IMR-90 (cell line): ENCODE measurements at regions not wholly inside any gene's neighbourhood (a gene's known extent, or its start where the extent isn't known, plus 50 kb on each side); places are given as distances from the start of the nearest gene placed in this dataset.

ENCODE experiments used
- ATAC-seq: fragments of 200-7000 bp; cut with Tn5 transposase; 2 replicates; pipeline ENCODE4 v1.9.1; 2020; ENCODE audit warnings: low read depth, mild to moderate bottlenecking, moderate library complexity
- BruUV-seq: library from RNA; stranded (reverse); fragments of 400-500 nt; replicated peaks from 2 replicates; lab custom pipeline; 2021; lab: Mats Ljungman, UMichigan
- CTCF ChIA-PET: fragments of 300-600 bp; formaldehyde crosslinking; extraction: SDS; loops from one replicate; lab custom pipeline; 2021; ENCODE audit warnings: antibody characterized with exemption; lab: Yijun Ruan, JAX
- POLR2A ChIA-PET: fragments of 300-600 bp; sonication (Branson Sonifier 250); formaldehyde crosslinking; loops from one replicate; lab custom pipeline; 2022; ENCODE audit warnings: antibody characterized with exemption; ENCODE audit not compliant: unreplicated experiment; lab: Charles Lee
- DNase-seq: peaks from one replicate; pipeline ENCODE4 v3.0.0; 2013
- H2AFZ ChIP-seq: replicated peaks from 2 replicates; pipeline ENCODE3; 2013; ENCODE audit warnings: low read length, mild to moderate bottlenecking; ENCODE audit not compliant: poor library complexity
- H2AK5ac ChIP-seq: 2 replicates; pipeline ENCODE4 v1.6.1; 2013; ENCODE audit warnings: low read depth, low read length, inconsistent platforms
- H2AK9ac ChIP-seq: replicated peaks from 2 replicates; pipeline ENCODE3; 2013; ENCODE audit warnings: mild to moderate bottlenecking, low read depth, low read length, moderate library complexity; ENCODE audit not compliant: poor library complexity
- H2BK120ac ChIP-seq: 2 replicates; pipeline ENCODE4 v1.6.1; 2013; ENCODE audit warnings: low read depth, low read length, inconsistent platforms
- H2BK15ac ChIP-seq: 3 replicates; pipeline ENCODE4 v1.6.1; 2013; ENCODE audit warnings: low read depth, low read length, inconsistent platforms
- H2BK20ac ChIP-seq: 2 replicates; pipeline ENCODE4 v1.6.1; 2013; ENCODE audit warnings: low read depth, mild to moderate bottlenecking, inconsistent platforms, low read length, moderate library complexity
- H2BK5ac ChIP-seq: 2 replicates; pipeline ENCODE4 v1.6.1; 2013; ENCODE audit warnings: mild to moderate bottlenecking, low read depth, low read length, inconsistent platforms; ENCODE audit not compliant: poor library complexity, severe bottlenecking
- H3K14ac ChIP-seq: replicated peaks from 2 replicates; pipeline ENCODE4 v1.6.1; 2013; ENCODE audit warnings: low read depth, low read length, inconsistent platforms
- H3K18ac ChIP-seq: 2 replicates; pipeline ENCODE4 v1.6.1; 2013; ENCODE audit warnings: low read depth, low read length, control low read depth
- H3K23ac ChIP-seq: 2 replicates; pipeline ENCODE4 v1.6.1; 2013; ENCODE audit warnings: low read depth, low read length, inconsistent platforms
- H3K27ac ChIP-seq: 2 replicates; pipeline ENCODE4 v1.5.1; 2013; ENCODE audit warnings: mild to moderate bottlenecking, control low read depth, low read length; ENCODE audit not compliant: insufficient read depth
- H3K27me3 ChIP-seq: 2 replicates; pipeline ENCODE4 v1.6.1; 2013; ENCODE audit warnings: low read length; ENCODE audit not compliant: control insufficient read depth, insufficient read depth
- H3K36me3 ChIP-seq: 2 replicates; pipeline ENCODE4 v1.6.1; 2013; ENCODE audit warnings: low read length, mixed read lengths; ENCODE audit not compliant: control insufficient read depth, insufficient read depth
- H3K4ac ChIP-seq: 2 replicates; pipeline ENCODE4 v1.6.1; 2013; ENCODE audit warnings: low read depth, low read length, inconsistent platforms
- H3K4me1 ChIP-seq: 2 replicates; pipeline ENCODE4 v1.6.1; 2013; ENCODE audit warnings: low read length, mixed read lengths; ENCODE audit not compliant: control insufficient read depth, insufficient read depth
- H3K4me2 ChIP-seq: 2 replicates; pipeline ENCODE4 v1.6.1; 2013; ENCODE audit warnings: low read depth, mild to moderate bottlenecking, control low read depth, low read length, moderate library complexity
- H3K4me3 ChIP-seq: 2 replicates; pipeline ENCODE4 v1.5.1; 2013; ENCODE audit warnings: low read depth, mild to moderate bottlenecking, control low read depth, low read length, moderate library complexity; ENCODE audit not compliant: insufficient read depth
- H3K56ac ChIP-seq: 2 replicates; pipeline ENCODE4 v1.6.1; 2013; ENCODE audit warnings: low read length, inconsistent platforms; ENCODE audit not compliant: insufficient read depth; ENCODE audit errors: extremely low read depth
- H3K79me1 ChIP-seq, 2 experiments: 2 replicates each; pipeline ENCODE4 v1.6.1; 2013; ENCODE audit warnings: low read length in 2 of 2, inconsistent platforms in 1 of 2, low read depth in 1 of 2
- H3K9ac ChIP-seq: 2 replicates; pipeline ENCODE4 v1.6.1; 2013; ENCODE audit warnings: low read depth, low read length, control low read depth
- H3K9me1 ChIP-seq: 2 replicates; pipeline ENCODE4 v1.6.1; 2013; ENCODE audit warnings: low read length, inconsistent platforms; ENCODE audit not compliant: insufficient read depth
- H3K9me3 ChIP-seq: 2 replicates; pipeline ENCODE4 v1.6.1; 2013; ENCODE audit warnings: low read length; ENCODE audit not compliant: control insufficient read depth, insufficient read depth
- H4K20me1 ChIP-seq: 2 replicates; pipeline ENCODE4 v1.6.1; 2013; ENCODE audit warnings: low read length, inconsistent platforms; ENCODE audit not compliant: insufficient read depth
- H4K5ac ChIP-seq: 2 replicates; pipeline ENCODE4 v1.6.1; 2013; ENCODE audit warnings: mild to moderate bottlenecking, low read depth, low read length, control low read depth
- H4K8ac ChIP-seq, 2 experiments: 2 replicates each; pipeline ENCODE4 v1.6.1; 2013; ENCODE audit warnings: low read depth in 2 of 2, low read length in 2 of 2, control low read depth in 1 of 2, inconsistent platforms in 1 of 2
- H4K91ac ChIP-seq: 2 replicates; pipeline ENCODE4 v1.6.1; 2013; ENCODE audit warnings: low read depth, low read length, inconsistent platforms; ENCODE audit not compliant: insufficient read depth
- BHLHE40 ChIP-seq: fragments of 150-350 bp; IDR thresholded peaks from 2 replicates; pipeline ENCODE4 v1.6.1; 2016; ENCODE audit warnings: mild to moderate bottlenecking, low read depth, low read length
- CEBPB ChIP-seq: IDR thresholded peaks from 2 replicates; pipeline ENCODE4 v1.6.1; 2012; ENCODE audit warnings: low read depth, low read length, improper control_type of control experiment
- CHD1 ChIP-seq: IDR thresholded peaks from 2 replicates; pipeline ENCODE4 v1.6.1; 2012; ENCODE audit warnings: low read depth, low read length, improper control_type of control experiment
- ELK1 ChIP-seq: fragments of 150-350 bp; IDR thresholded peaks from 2 replicates; pipeline ENCODE4 v1.6.1; 2016; ENCODE audit warnings: low read depth, mild to moderate bottlenecking, low read length, moderate library complexity, borderline replicate concordance
- FOS ChIP-seq: fragments of 150-350 bp; IDR thresholded peaks from 2 replicates; pipeline ENCODE4 v1.6.1; 2016; ENCODE audit warnings: low read depth, low read length
- MAFK ChIP-seq: IDR thresholded peaks from 2 replicates; pipeline ENCODE4 v1.6.1; 2012; ENCODE audit warnings: low read depth, low read length, improper control_type of control experiment
- MAZ ChIP-seq: IDR thresholded peaks from 2 replicates; pipeline ENCODE4 v1.6.1; 2012; ENCODE audit warnings: low read depth, mild to moderate bottlenecking, low read length, improper control_type of control experiment, moderate library complexity, borderline replicate concordance
- MXI1 ChIP-seq: IDR thresholded peaks from 2 replicates; pipeline ENCODE4 v1.6.1; 2012; ENCODE audit warnings: low read depth, mild to moderate bottlenecking, low read length, moderate library complexity, borderline replicate concordance
- NFE2L2 ChIP-seq: fragments of 150-350 bp; IDR thresholded peaks from 2 replicates; pipeline ENCODE4 v1.6.1; 2016; ENCODE audit warnings: low read depth, mild to moderate bottlenecking, low read length
- POLR2A ChIP-seq: IDR thresholded peaks from 2 replicates; pipeline ENCODE4 v1.6.1; 2012; ENCODE audit warnings: mild to moderate bottlenecking, low read depth, low read length
- RAD21 ChIP-seq: IDR thresholded peaks from 2 replicates; pipeline ENCODE4 v1.6.1; 2012; ENCODE audit warnings: low read length, improper control_type of control experiment
- RCOR1 ChIP-seq: IDR thresholded peaks from 2 replicates; pipeline ENCODE4 v1.6.1; 2012; ENCODE audit warnings: mild to moderate bottlenecking, low read length, improper control_type of control experiment; ENCODE audit not compliant: insufficient replicate concordance
- RFX5 ChIP-seq: IDR thresholded peaks from 2 replicates; pipeline ENCODE4 v1.8.0; 2012; ENCODE audit warnings: low read depth, mild to moderate bottlenecking, low read length, moderate library complexity
- SMC3 ChIP-seq: fragments of 150-350 bp; IDR thresholded peaks from 2 replicates; pipeline ENCODE4 v1.6.1; 2016; ENCODE audit warnings: low read depth, mild to moderate bottlenecking, antibody characterized with exemption, low read length, moderate library complexity
- WGBS, 2 experiments: methylation state at CpG; one replicate each; pipeline versions ENCODE4 v1.1.5 to v1.1.7; 2013; ENCODE audit warnings: missing lambda C conversion rate in 2 of 2; ENCODE audit not compliant: insufficient read length in 1 of 2; ENCODE audit errors: extremely low coverage in 2 of 2; 5-methylcytosine and 5-hydroxymethylcytosine counted together
- dilution Hi-C: fragments of 300-500 bp; cut with HindIII; formaldehyde crosslinking; loops from one replicate; pipeline ENCODE4 v1.14.3; 2018; ENCODE audit warnings: low sequenced_read_pairs; ENCODE audit not compliant: unreplicated experiment
- in situ Hi-C: fragments of 300-500 bp; cut with MboI; formaldehyde crosslinking; loops from 3 replicates; pipeline ENCODE4 v1.14.3; 2019; ENCODE audit warnings: low sequenced_read_pairs, inconsistent platforms, mixed read lengths
- intact Hi-C: fragments of 100-400 bp; cut with micrococcal nuclease; formaldehyde crosslinking; loops from 2 replicates; pipeline ENCODE4 v1.10.0; 2022
- TF ChIP-seq, protein P1 (sequence below): fragments of 150-350 bp; IDR thresholded peaks from 2 replicates; pipeline ENCODE4 v1.6.1; 2017; ENCODE audit warnings: mild to moderate bottlenecking, antibody characterized with exemption, low read length, low read depth
- TF ChIP-seq, protein P2 (sequence below): conservative IDR thresholded peaks from 2 replicates; pipeline ENCODE4 v1.5.1; 2012; ENCODE audit warnings: mild to moderate bottlenecking, low read depth, low read length, improper control_type of control experiment

- Histone ChIP-seq H3K36me3 (no peaks in the 10 kb centered on the region), H3K14ac (no peak overlapping the region), H4K91ac (no peak overlapping the region), H3K79me1 (peaks cover 0 to 8% of the 10 kb centered on the region in 2 experiments; a peak in 2 of 4 replicates), H3K27me3 (no peaks in the 10 kb centered on the region), H3K9me3 (peaks cover 2% of the 10 kb centered on the region; the same call in 1 of the 2 replicates), H3K4me1 (peaks cover 5% of the 10 kb centered on the region; the same call in 1 of the 2 replicates), H2BK5ac (no peak overlapping the region), H3K4ac (no peak overlapping the region), H2AFZ (no peak overlapping the region), H2AK9ac (no peak overlapping the region), H2BK120ac (peak overlapping the region; percentile 42), H3K4me2 (no peak overlapping the region), H3K4me3 (no peak overlapping the region), H2AK5ac (no peak overlapping the region), H2BK20ac (no peak overlapping the region), H3K23ac (no peak overlapping the region), H3K18ac (no peak overlapping the region), H4K5ac (no peak overlapping the region), H3K9me1 (peaks cover 8% of the 10 kb centered on the region), H3K9ac (no peak overlapping the region), H3K27ac (no peak overlapping the region), H4K20me1 (no peaks in the 10 kb centered on the region), H2BK15ac (no peak overlapping the region), H3K56ac (no peak overlapping the region), H4K8ac (no peak overlapping the region)
- dilution Hi-C loops, result no loop called here
- ChIA-PET CTCF (interaction anchor here (0.6 kb wide), 1 partner anchor 129 kb away, joined by 3 read pairs; no protein-coding TSS in a partner anchor), POLR2A (no interaction called here)
- in situ Hi-C loops, result loop anchor here (10.0 kb wide), 1 partner anchor 253 kb away; no protein-coding TSS in a partner anchor
- TF ChIP-seq, protein P1, sequence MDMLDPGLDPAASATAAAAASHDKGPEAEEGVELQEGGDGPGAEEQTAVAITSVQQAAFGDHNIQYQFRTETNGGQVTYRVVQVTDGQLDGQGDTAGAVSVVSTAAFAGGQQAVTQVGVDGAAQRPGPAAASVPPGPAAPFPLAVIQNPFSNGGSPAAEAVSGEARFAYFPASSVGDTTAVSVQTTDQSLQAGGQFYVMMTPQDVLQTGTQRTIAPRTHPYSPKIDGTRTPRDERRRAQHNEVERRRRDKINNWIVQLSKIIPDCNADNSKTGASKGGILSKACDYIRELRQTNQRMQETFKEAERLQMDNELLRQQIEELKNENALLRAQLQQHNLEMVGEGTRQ, result no peak
- TF ChIP-seq CEBPB (no peak), MAZ (no peak), SMC3 (no peak), POLR2A (no peak), CHD1 (no peak), ELK1 (no peak), MXI1 (no peak), BHLHE40 (no peak), MAFK (no peak), RFX5 (no peak), FOS (no peak), NFE2L2 (no peak), RAD21 (no peak), RCOR1 (no peak)
- TF ChIP-seq, protein P2, sequence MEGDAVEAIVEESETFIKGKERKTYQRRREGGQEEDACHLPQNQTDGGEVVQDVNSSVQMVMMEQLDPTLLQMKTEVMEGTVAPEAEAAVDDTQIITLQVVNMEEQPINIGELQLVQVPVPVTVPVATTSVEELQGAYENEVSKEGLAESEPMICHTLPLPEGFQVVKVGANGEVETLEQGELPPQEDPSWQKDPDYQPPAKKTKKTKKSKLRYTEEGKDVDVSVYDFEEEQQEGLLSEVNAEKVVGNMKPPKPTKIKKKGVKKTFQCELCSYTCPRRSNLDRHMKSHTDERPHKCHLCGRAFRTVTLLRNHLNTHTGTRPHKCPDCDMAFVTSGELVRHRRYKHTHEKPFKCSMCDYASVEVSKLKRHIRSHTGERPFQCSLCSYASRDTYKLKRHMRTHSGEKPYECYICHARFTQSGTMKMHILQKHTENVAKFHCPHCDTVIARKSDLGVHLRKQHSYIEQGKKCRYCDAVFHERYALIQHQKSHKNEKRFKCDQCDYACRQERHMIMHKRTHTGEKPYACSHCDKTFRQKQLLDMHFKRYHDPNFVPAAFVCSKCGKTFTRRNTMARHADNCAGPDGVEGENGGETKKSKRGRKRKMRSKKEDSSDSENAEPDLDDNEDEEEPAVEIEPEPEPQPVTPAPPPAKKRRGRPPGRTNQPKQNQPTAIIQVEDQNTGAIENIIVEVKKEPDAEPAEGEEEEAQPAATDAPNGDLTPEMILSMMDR, result no peak
- BruUV-seq, result no TSS peak
- intact Hi-C loops, result no loop called here
- no CpG with 5 or more reads among the region's 1 CpG for WGBS, 2 experiments
- ATAC-seq, result no peak
- DNase-seq, result no peak
Measured at GRCh38 chr6:105987516-105987915, 98.6 kb upstream of the PRDM1 start.
